Neural progenitor cell (in vitro differentiated cells): ENCODE measurements at regions not wholly inside any gene's neighbourhood (a gene's known extent, or its start where the extent isn't known, plus 50 kb on each side); places are given as distances from the start of the nearest gene placed in this dataset.
"Not testable (repeated sequence)": the region's sequence is repeated elsewhere in the genome, so short reads cannot be mapped to it uniquely, and the experiment has no call there.

Experiments used
- CTCF ChIP-seq: fragments of 200-600 bp; sonication (generic); IDR thresholded peaks from 2 replicates; pipeline ENCODE4 v1.5.1; 2017; ENCODE audit warnings: antibody characterized with exemption, mild to moderate bottlenecking
- EZH2 ChIP-seq: fragments of 200-600 bp; sonication (generic); IDR thresholded peaks from 2 replicates; pipeline ENCODE4 v1.6.1; 2017; ENCODE audit warnings: antibody characterized with exemption, mild to moderate bottlenecking, moderate library complexity
- EZH2phosphoT487 ChIP-seq: fragments of 200-600 bp; sonication (generic); IDR thresholded peaks from 2 replicates; pipeline ENCODE4 v1.6.1; 2017; ENCODE audit warnings: antibody characterized with exemption

- not testable (repeated sequence) for TF ChIP-seq CTCF, EZH2phosphoT487, EZH2
These were observed 786.0 kb upstream of the SORCS1 start for GRCh38 chr10:107950411-107951062.
